K562 (cell line): ENCODE measurements at regions not wholly inside any gene's neighbourhood (a gene's known extent, or its start where the extent isn't known, plus 50 kb on each side); places are given as distances from the start of the nearest gene placed in this dataset.

Source experiments
- ATAC-seq: fragments of 200-7000 bp; cut with Tn5 transposase; 3 replicates; pipeline ENCODE4 v1.9.1; 2020; ENCODE audit warnings: moderate library complexity
- BruUV-seq: library from RNA; stranded (reverse); fragments of 400-500 nt; replicated peaks from 2 replicates; lab custom pipeline; 2021; lab: Mats Ljungman, UMichigan
- CTCF ChIA-PET: fragments of 300-600 bp; formaldehyde crosslinking; extraction: SDS; loops from one replicate; lab custom pipeline; 2021; ENCODE audit warnings: low intra/inter-chr PET ratio; lab: Yijun Ruan, JAX
- POLR2A ChIA-PET: fragments of 300-600, 350-650 bp; sonication (Branson Sonifier 250); formaldehyde crosslinking; extraction: SDS; loops from one replicate; lab custom pipeline; 2021; ENCODE audit warnings: antibody characterized with exemption, inconsistent platforms; lab: Yijun Ruan, JAX
- DNase-seq, 4 experiments: peaks; one replicate each; pipeline versions ENCODE4 v3.0.0 to v3.0.0-alpha.2; 2011 to 2018; ENCODE audit warnings: low spot score in 3 of 4, mixed read lengths in 3 of 4; ENCODE audit errors: extremely low read depth in 1 of 4
- FAIRE-seq: peaks from 2 replicates; lab custom pipeline; 2011; peaks lifted over from hg19 to GRCh38; lab: Jason Lieb, UNC
- H2AFZ ChIP-seq: 2 replicates; pipeline ENCODE4 v1.6.0; 2011; ENCODE audit warnings: low read depth, low read length, control low read depth, inconsistent platforms
- H3K27ac ChIP-seq: fragments of 200-600 bp; 3 replicates; pipeline ENCODE4 v1.8.0; 2011; ENCODE audit warnings: low read depth, mild to moderate bottlenecking, control low read depth, inconsistent platforms, low read length, moderate library complexity, mixed read lengths; ENCODE audit errors: extremely low read depth
- H3K27me3 ChIP-seq, 2 experiments: fragments of 300-600 bp in 1 of 2; 2 replicates in 1 of 2; 3 replicates in 1 of 2; pipeline versions ENCODE4 v1.6.0 to v1.8.0; 2011; ENCODE audit warnings: inconsistent platforms in 2 of 2, low read length in 2 of 2, mild to moderate bottlenecking in 1 of 2, mixed read lengths in 1 of 2, moderate library complexity in 1 of 2; ENCODE audit not compliant: control insufficient read depth in 2 of 2, insufficient read depth in 2 of 2
- H3K36me3 ChIP-seq: fragments of 300-600 bp; 3 replicates; pipeline ENCODE4 v1.8.0; 2011; ENCODE audit warnings: mild to moderate bottlenecking, low read length, inconsistent platforms; ENCODE audit not compliant: control insufficient read depth, insufficient read depth
- H3K4me1 ChIP-seq, 2 experiments: fragments of 200-600 bp in 1 of 2; replicated peaks in 1 of 2; 2 replicates in 1 of 2; 3 replicates in 1 of 2; pipeline versions ENCODE4 v1.5.1 to v1.8.0; 2011; ENCODE audit warnings: inconsistent platforms in 2 of 2, low read length in 2 of 2, mild to moderate bottlenecking in 1 of 2, mixed read lengths in 1 of 2, moderate library complexity in 1 of 2; ENCODE audit not compliant: control insufficient read depth in 2 of 2, insufficient read depth in 2 of 2
- H3K4me2 ChIP-seq: 2 replicates; pipeline ENCODE4 v1.6.1; 2011; ENCODE audit warnings: low read length, control low read depth, inconsistent platforms, mixed read lengths; ENCODE audit not compliant: insufficient read depth
- H3K4me3 ChIP-seq: fragments of 200-600 bp; sonication (generic), shearing (Covaris generic); 2 replicates; pipeline ENCODE4 v1.5.1; 2016; ENCODE audit warnings: control low read depth, inconsistent platforms
- H3K79me2 ChIP-seq: fragments of 200-600 bp; 3 replicates; pipeline ENCODE4 v1.8.0; 2011; ENCODE audit warnings: low read length, inconsistent platforms; ENCODE audit not compliant: control insufficient read depth, insufficient read depth
- H3K9ac ChIP-seq, 2 experiments: 2 replicates each; pipeline versions ENCODE4 v1.6.0 to v1.6.1; 2011; ENCODE audit warnings: low read depth in 2 of 2, low read length in 2 of 2, control low read depth in 1 of 2, inconsistent platforms in 1 of 2, mild to moderate bottlenecking in 1 of 2, mixed read lengths in 1 of 2; ENCODE audit not compliant: insufficient read depth in 1 of 2
- H3K9me1 ChIP-seq: one replicate; pipeline ENCODE4 v1.6.0; 2011; ENCODE audit warnings: inconsistent platforms, mild to moderate bottlenecking, low read length, moderate library complexity; ENCODE audit not compliant: control insufficient read depth, insufficient read depth
- H3K9me3 ChIP-seq: replicated peaks from 2 replicates; pipeline ENCODE4 v1.5.1; 2011; ENCODE audit warnings: low read depth, low read length, inconsistent platforms; ENCODE audit not compliant: control insufficient read depth, insufficient read depth
- H4K20me1 ChIP-seq: replicated peaks from 2 replicates; pipeline ENCODE4 v1.6.1; 2011; ENCODE audit warnings: low read length, inconsistent platforms, mixed read lengths; ENCODE audit not compliant: control insufficient read depth, insufficient read depth
- BRF2 ChIP-seq: IDR thresholded peaks from 3 replicates; pipeline ENCODE4 v1.6.1; 2011; ENCODE audit warnings: borderline replicate concordance, mild to moderate bottlenecking; ENCODE audit not compliant: insufficient read length, insufficient read depth
- CBX3 ChIP-seq, 2 experiments: IDR thresholded peaks; 1 replicate in 1 of 2; 2 replicates in 1 of 2; pipeline ENCODE4 v1.6.1; 2012; ENCODE audit warnings: inconsistent platforms in 2 of 2, low read length in 2 of 2, borderline replicate concordance in 1 of 2, control low read depth in 1 of 2
- CEBPG ChIP-seq, 3 experiments: fragments of 200-800 bp in 1 of 3; sonication (Bioruptor generic) in 1 of 3; sonication (generic) in 1 of 3; formaldehyde crosslinking in 1 of 3; IDR thresholded peaks in 2 of 3; conservative IDR thresholded peaks in 1 of 3; 2 replicates each; pipeline versions ENCODE4 v1.6.1 to v1.8.0; 2016 to 2022; ENCODE audit warnings: missing compliant biosample characterization in 2 of 3, missing genetic modification characterization in 2 of 3, mild to moderate bottlenecking in 1 of 3, missing genetic modification reagents in 1 of 3
- ESRRA ChIP-seq: fragments of 450-650 bp; IDR thresholded peaks from 2 replicates; pipeline ENCODE4 v1.6.1; 2014; ENCODE audit warnings: low read depth, mild to moderate bottlenecking, moderate library complexity, borderline replicate concordance
- FOXJ2 ChIP-seq: fragments of 200-800 bp; sonication (Bioruptor generic); IDR thresholded peaks from 2 replicates; pipeline ENCODE4 v1.6.1; 2016; ENCODE audit warnings: missing genetic modification characterization, missing compliant biosample characterization
- FOXO4 ChIP-seq: fragments of 450-650 bp; formaldehyde crosslinking; IDR thresholded peaks from 2 replicates; pipeline ENCODE4 v1.4.0; 2020; ENCODE audit warnings: mild to moderate bottlenecking, moderate library complexity
- HDAC1 ChIP-seq, 2 experiments: fragments of 450-650 bp; IDR thresholded peaks; 2 replicates each; pipeline ENCODE4 v1.6.1; 2016 to 2017; ENCODE audit warnings: inconsistent platforms in 1 of 2, mild to moderate bottlenecking in 1 of 2, moderate library complexity in 1 of 2
- MEF2A ChIP-seq: IDR thresholded peaks from 2 replicates; pipeline ENCODE4 v1.6.1; 2011; ENCODE audit warnings: low read depth, mild to moderate bottlenecking, low read length, moderate library complexity; ENCODE audit not compliant: control insufficient read depth
- NR2C2 ChIP-seq, 2 experiments: fragments of 200-800 bp in 1 of 2; sonication (Bioruptor generic) in 1 of 2; sonication (generic) in 1 of 2; formaldehyde crosslinking in 1 of 2; IDR thresholded peaks; 2 replicates each; pipeline versions ENCODE4 v1.6.1 to v1.8.0; 2016 to 2022; ENCODE audit warnings: mild to moderate bottlenecking in 1 of 2, missing compliant biosample characterization in 1 of 2, missing genetic modification characterization in 1 of 2, missing genetic modification reagents in 1 of 2
- PHB2 ChIP-seq: fragments of 450-650 bp; IDR thresholded peaks from 2 replicates; pipeline ENCODE4 v1.6.1; 2017; ENCODE audit warnings: low read depth
- RBM39 ChIP-seq: fragments of 200-400 bp; formaldehyde crosslinking; optimal IDR thresholded peaks from 2 replicates; pipeline ENCODE3; 2018; ENCODE audit warnings: low read depth, low read length
- SMARCA5 ChIP-seq: fragments of 450-650 bp; IDR thresholded peaks from 2 replicates; pipeline ENCODE4 v1.6.1; 2016
- SMARCB1 ChIP-seq: IDR thresholded peaks from 2 replicates; pipeline ENCODE4 v1.6.1; 2011; ENCODE audit warnings: improper control_type of control experiment, low read depth; ENCODE audit not compliant: insufficient read length
- TAL1 ChIP-seq: fragments of 450-650 bp; IDR thresholded peaks from 2 replicates; pipeline ENCODE4 v1.6.1; 2016; ENCODE audit warnings: mild to moderate bottlenecking
- TGIF2 ChIP-seq: sonication (generic); formaldehyde crosslinking; IDR thresholded peaks from 2 replicates; pipeline ENCODE4 v1.8.1; 2022; ENCODE audit warnings: mild to moderate bottlenecking, missing genetic modification reagents, moderate library complexity
- THRA ChIP-seq: fragments of 450-650 bp; IDR thresholded peaks from 2 replicates; pipeline ENCODE4 v1.6.1; 2017; ENCODE audit warnings: mild to moderate bottlenecking, moderate library complexity
- ZBED1 ChIP-seq: IDR thresholded peaks from 2 replicates; pipeline ENCODE4 v1.6.1; 2014
- ZNF124 ChIP-seq: sonication (generic); formaldehyde crosslinking; IDR thresholded peaks from 2 replicates; pipeline ENCODE4 v1.8.1; 2022; ENCODE audit warnings: missing genetic modification reagents
- ZNF274 ChIP-seq: IDR thresholded peaks from 2 replicates; pipeline ENCODE4 v1.6.1; 2011; ENCODE audit warnings: low read depth, mild to moderate bottlenecking, low read length, moderate library complexity, borderline replicate concordance
- ZNF316 ChIP-seq: fragments of 450-650 bp; IDR thresholded peaks from 2 replicates; pipeline ENCODE4 v1.6.1; 2016
- WGBS: fragments of 100-300 bp; shearing (Covaris generic); methylation state at CpG from one replicate; pipeline ENCODE4 v1.1.6; 2016; ENCODE audit warnings: low coverage, mixed read lengths; ENCODE audit not compliant: insufficient coverage; ENCODE audit errors: missing lambda C conversion rate; 5-methylcytosine and 5-hydroxymethylcytosine counted together
- in situ Hi-C: fragments of 300-500 bp; cut with MboI; formaldehyde crosslinking; loops from 4 replicates; pipeline ENCODE4 v1.15.0; 2018; ENCODE audit warnings: inconsistent platforms, mixed read lengths
- intact Hi-C: fragments of 100-400 bp; cut with micrococcal nuclease; formaldehyde crosslinking; loops from 2 replicates; pipeline ENCODE4 v1.14.2; 2022

GRCh38 chr13:80989747-80990146, 648.8 kb upstream of the SPRY2 start (continued):
- TF ChIP-seq THRA (no peak), TGIF2 (no peak), NR2C2 (CRISPR knock-in tag; IDR thresholded peaks at IDR 0.05) (no peak), NR2C2 (tag; IDR thresholded peaks at IDR 0.05) (no peak), CBX3 (IDR thresholded peaks at IDR 0.05; ENCODE audit: borderline replicate concordance in 1 of 2, low read length in 2 of 2) (no peak), PHB2 (no peak), MEF2A (no peak), HDAC1 (IDR thresholded peaks at IDR 0.05) (no peak), ZNF316 (no peak)

GRCh38 chr13:80989241-80989640, 648.3 kb upstream of the SPRY2 start:
- Histone ChIP-seq H3K9me1 (no peaks in the 10 kb centered on the region), H3K27me3 (no peaks in the 10 kb centered on the region), H3K4me3 (no peak overlapping the region), H3K27ac (no peak overlapping the region), H3K79me2 (no peaks in the 10 kb centered on the region), H3K9me3 (no peaks in the 10 kb centered on the region), H4K20me1 (no peaks in the 10 kb centered on the region), H3K4me2 (no peak overlapping the region), H3K4me1 (no peaks in the 10 kb centered on the region), H2AFZ (no peak overlapping the region), H3K9ac (no peak overlapping the region), H3K36me3 (no peaks in the 10 kb centered on the region)
- ChIA-PET POLR2A (no interaction called here), CTCF (no interaction called here)
- no TSS peak for BruUV-seq
- DNase-seq = no peak
- intact Hi-C loops = no loop called here
- in situ Hi-C loops = no loop called here
- ATAC-seq = no peak
- WGBS = 0% methylated on average over 5 of the region's 6 CpGs
- no peak for FAIRE-seq
- TF ChIP-seq RBM39 (no peak), BRF2 (no peak), ZBED1 (no peak), SMARCB1 (no peak), ESRRA (no peak), ZNF274 (no peak), TAL1 (no peak), CEBPG (CRISPR knock-in tag; IDR thresholded peaks at IDR 0.05) (no peak), CEBPG (tag; conservative IDR thresholded peaks at IDR 0.05 in 1 of 2, IDR thresholded peaks at IDR 0.05 in 1 of 2) (no peak), FOXJ2 (no peak), FOXO4 (CRISPR knock-in tag) (no peak), ZNF124 (CRISPR knock-in tag) (no peak), SMARCA5 (no peak)
